ENCODE measurements at regions not wholly inside any gene's neighbourhood (a gene's known extent, or its start where the extent isn't known, plus 50 kb on each side); places are given as distances from the start of the nearest gene placed in this dataset.

- Histone ChIP-seq H3K27ac (replicated peaks) (no peak overlapping the region), H3K27me3 (ENCODE audit: low read depth) (peaks cover 4% of the 10 kb centered on the region), H3K4me3 (no peak overlapping the region), H3K9me3 (replicated peaks) (peaks cover 9% of the 10 kb centered on the region), H3K36me3 (no peaks in the 10 kb centered on the region), H3K4me1 (peaks cover 15% of the 10 kb centered on the region)
- intact Hi-C loops (cut with micrococcal nuclease), result no loop called here
- TF ChIP-seq CTCF (IDR thresholded peaks at IDR 0.05; ENCODE audit: borderline replicate concordance), result no peak
- no peak for DNase-seq
Observed at GRCh38 chr3:127049393-127049792, 66.5 kb downstream of the PLXNA1 start.

GRCh38 chr3:127050733-127051132 is 67.8 kb downstream of the PLXNA1 start:
- H3K9me3 ChIP-seq (replicated peaks), result peaks cover 9% of the 10 kb centered on the region
- no peak for DNase-seq
- H3K36me3 ChIP-seq, result no peaks in the 10 kb centered on the region
- peaks cover 4% of the 10 kb centered on the region for H3K27me3 ChIP-seq (ENCODE audit: low read depth)
- no peak overlapping the region for H3K27ac ChIP-seq (replicated peaks)
- H3K4me1 ChIP-seq, result peaks cover 15% of the 10 kb centered on the region
- no peak for TF ChIP-seq CTCF (IDR thresholded peaks at IDR 0.05; ENCODE audit: borderline replicate concordance)
- intact Hi-C loops (cut with micrococcal nuclease), result no loop called here
- H3K4me3 ChIP-seq, result no peak overlapping the region

GRCh38 chr3:127052121-127052561 is 69.2 kb downstream of the PLXNA1 start:
- peak overlapping the region; percentile 59 for H3K27ac ChIP-seq (replicated peaks)
- peak; percentile 2 for TF ChIP-seq CTCF (IDR thresholded peaks at IDR 0.05; ENCODE audit: borderline replicate concordance)
- H3K9me3 ChIP-seq (replicated peaks), result peaks cover 19% of the 10 kb centered on the region
- DNase-seq, result peak; percentile 80
- H3K27me3 ChIP-seq (ENCODE audit: low read depth), result peaks cover 4% of the 10 kb centered on the region
- intact Hi-C loops (cut with micrococcal nuclease), result no loop called here
- no peaks in the 10 kb centered on the region for H3K36me3 ChIP-seq
- no peak overlapping the region for H3K4me3 ChIP-seq
- peaks cover 15% of the 10 kb centered on the region for H3K4me1 ChIP-seq

- peaks cover 15% of the 10 kb centered on the region for H3K4me1 ChIP-seq
- peak overlapping the region; percentile 38 for H3K27ac ChIP-seq (replicated peaks)
- no peak for TF ChIP-seq CTCF (IDR thresholded peaks at IDR 0.05; ENCODE audit: borderline replicate concordance)
- peaks cover 27% of the 10 kb centered on the region for H3K9me3 ChIP-seq (replicated peaks)
- intact Hi-C loops (cut with micrococcal nuclease), result no loop called here
- no peak overlapping the region for H3K4me3 ChIP-seq
- no peak for DNase-seq
- H3K36me3 ChIP-seq, result no peaks in the 10 kb centered on the region
- peaks cover 4% of the 10 kb centered on the region for H3K27me3 ChIP-seq (ENCODE audit: low read depth)
Observed at GRCh38 chr3:127053026-127053425, 70.1 kb downstream of the PLXNA1 start.

- Histone ChIP-seq H3K4me3 (no peak overlapping the region), H3K36me3 (no peaks in the 10 kb centered on the region), H3K27me3 (ENCODE audit: low read depth) (peaks cover 4% of the 10 kb centered on the region), H3K4me1 (peaks cover 15% of the 10 kb centered on the region), H3K27ac (replicated peaks) (peak overlapping the region; percentile 58), H3K9me3 (replicated peaks) (peaks cover 30% of the 10 kb centered on the region)
- intact Hi-C loops (cut with micrococcal nuclease), result no loop called here
- DNase-seq, result peak; percentile 46
- no peak for TF ChIP-seq CTCF (IDR thresholded peaks at IDR 0.05; ENCODE audit: borderline replicate concordance)
Observed at GRCh38 chr3:127053450-127053849, 70.5 kb downstream of the PLXNA1 start.

- no peak for TF ChIP-seq CTCF (IDR thresholded peaks at IDR 0.05; ENCODE audit: borderline replicate concordance)
- peaks cover 30% of the 10 kb centered on the region for H3K9me3 ChIP-seq (replicated peaks)
- peak overlapping the region; percentile 58 for H3K27ac ChIP-seq (replicated peaks)
- peaks cover 4% of the 10 kb centered on the region for H3K27me3 ChIP-seq (ENCODE audit: low read depth)
- intact Hi-C loops (cut with micrococcal nuclease), result no loop called here
- H3K36me3 ChIP-seq, result no peaks in the 10 kb centered on the region
- H3K4me1 ChIP-seq, result peaks cover 15% of the 10 kb centered on the region
- no peak overlapping the region for H3K4me3 ChIP-seq
- DNase-seq, result no peak
Observed at GRCh38 chr3:127053979-127054378, 71.1 kb downstream of the PLXNA1 start.
